HG02852 (cell line): ENCODE measurements at regions not wholly inside any gene's neighbourhood (a gene's known extent, or its start where the extent isn't known, plus 50 kb on each side); places are given as distances from the start of the nearest gene placed in this dataset.
"Not testable (repeated sequence)": the region's sequence is repeated elsewhere in the genome, so short reads cannot be mapped to it uniquely, and the experiment has no call there.

Experiments
- ATAC-seq: cut with Tn5 transposase; IDR thresholded peaks from one replicate; pipeline ENCODE4 v1.9.1; 2021; ENCODE audit warnings: mild to moderate bottlenecking, moderate library complexity; ENCODE audit not compliant: unreplicated experiment

- no peak for ATAC-seq
Observed at GRCh38 chr10:8332730-8333111, 278.2 kb downstream of the GATA3 start.

- ATAC-seq = no peak
Observed at GRCh38 chr10:8334631-8335030, 280.1 kb downstream of the GATA3 start.

GRCh38 chr10:8336629-8337331 lies 282.3 kb downstream of the GATA3 start:
- ATAC-seq = no peak

GRCh38 chr10:8337332-8337651 lies 282.8 kb downstream of the GATA3 start:
- no peak for ATAC-seq

- peak; percentile 66 for ATAC-seq
Observed at GRCh38 chr10:8338177-8338766, 283.8 kb downstream of the GATA3 start.

- ATAC-seq = no peak
Observed at GRCh38 chr10:8344756-8345155, 290.3 kb downstream of the GATA3 start.

- ATAC-seq = no peak
Observed at GRCh38 chr10:8346861-8347260, 292.4 kb downstream of the GATA3 start.

GRCh38 chr10:8347614-8348013 lies 293.1 kb downstream of the GATA3 start:
- not testable (repeated sequence) for ATAC-seq

GRCh38 chr10:8349610-8350249 lies 295.2 kb downstream of the GATA3 start:
- ATAC-seq = no peak

- no peak for ATAC-seq
Observed at GRCh38 chr10:8350250-8350967, 295.9 kb downstream of the GATA3 start.

GRCh38 chr10:8352171-8353075 lies 297.9 kb downstream of the GATA3 start:
- ATAC-seq = no peak

GRCh38 chr10:8356283-8356682 lies 301.8 kb downstream of the GATA3 start:
- ATAC-seq = no peak

GRCh38 chr10:8359467-8359866 lies 305.0 kb downstream of the GATA3 start:
- no peak for ATAC-seq

GRCh38 chr10:8360365-8360764 lies 305.9 kb downstream of the GATA3 start:
- ATAC-seq = peak; percentile 65

GRCh38 chr10:8360814-8361509 lies 306.5 kb downstream of the GATA3 start:
- no peak for ATAC-seq

GRCh38 chr10:8361510-8361844 lies 307.0 kb downstream of the GATA3 start:
- ATAC-seq = no peak

GRCh38 chr10:8365935-8366911 lies 311.7 kb downstream of the GATA3 start:
- no peak for ATAC-seq

- peak; percentile 38 for ATAC-seq
Observed at GRCh38 chr10:8367672-8368411, 313.4 kb downstream of the GATA3 start.
